Motor neuron (in vitro differentiated cells): ENCODE measurements at regions not wholly inside any gene's neighbourhood (a gene's known extent, or its start where the extent isn't known, plus 50 kb on each side); places are given as distances from the start of the nearest gene placed in this dataset.
A peak's percentile ranks its signal among the peaks of the same experiment; 100 is the strongest.

Experiments
- ATAC-seq, 8 experiments: fragments of 200-7000 bp; cut with Tn5 transposase; replicated peaks in 6 of 8; 2 replicates each; pipeline ENCODE4 v1.8.0; 2021; ENCODE audit warnings: mild to moderate bottlenecking in 8 of 8, moderate library complexity in 8 of 8
- H3K27ac ChIP-seq, 2 donors: fragments of 250-450 bp; sonication (Bioruptor Pico); 2 replicates each; pipeline ENCODE4 v1.9.0; 2021; ENCODE audit warnings: antibody characterized with exemption in 2 of 2, mild to moderate bottlenecking in 2 of 2, moderate library complexity in 1 of 2
- H3K4me1 ChIP-seq, 2 donors: fragments of 250-450 bp; sonication (Bioruptor Pico); replicated peaks in 1 of 2; 2 replicates each; pipeline ENCODE4 v1.6.1; 2021; ENCODE audit warnings: antibody characterized with exemption in 2 of 2, mild to moderate bottlenecking in 2 of 2, moderate library complexity in 1 of 2
- H3K4me3 ChIP-seq, 5 donors: fragments of 250-450 bp; sonication (Bioruptor Pico); 2 replicates each; pipeline ENCODE4 v1.9.0; 2021; ENCODE audit warnings: antibody characterized with exemption in 5 of 5, mild to moderate bottlenecking in 5 of 5, moderate library complexity in 4 of 5
- WGBS, 10 experiments: fragments of 450-650 bp; shearing (Covaris generic); methylation state at CpG; one replicate each; pipeline ENCODE4 v1.0.0; 2022; 5-methylcytosine and 5-hydroxymethylcytosine counted together
- in situ Hi-C, 9 experiments: fragments of 400-800 bp; cut with MboI; loops; one replicate each; pipeline ENCODE4 v1.15.0; 2021; ENCODE audit warnings: low sequenced_read_pairs in 9 of 9, low pct_unique_long_range_greater_than_20kb in 2 of 9; ENCODE audit not compliant: unreplicated experiment in 9 of 9

- in situ Hi-C loops = no loop called here
- no peak overlapping the region for H3K4me3 ChIP-seq
- WGBS, 10 experiments = 0 to 85% (median 77%) methylated on average over 1 to 8 of the region's 8 CpGs; no CpG with 5 or more reads in 1 of the 10 experiments
- no peak overlapping the region for H3K27ac ChIP-seq
- peak in 5 of 8 experiments; percentile 33 to 84 (median 73) for ATAC-seq
- peaks cover 0 to 6% of the 10 kb centered on the region in 2 donors for H3K4me1 ChIP-seq
Measured at GRCh38 chr2:7766088-7766722, 849.0 kb downstream of the RNF144A start.

- 62 to 90% methylated on average over 7 to 8 of the region's 26 CpGs; no CpG with 5 or more reads in 8 of the 10 experiments for WGBS, 10 experiments
- in situ Hi-C loops = no loop called here
Measured at GRCh38 chr2:7766978-7767565, 849.9 kb downstream of the RNF144A start.

GRCh38 chr2:7767902-7768301 lies 850.7 kb downstream of the RNF144A start:
- H3K27ac ChIP-seq = no peak overlapping the region
- H3K4me1 ChIP-seq = peaks cover 0 to 6% of the 10 kb centered on the region in 2 donors
- 83 to 91% methylated on average over 1 to 4 of the region's 4 CpGs; no CpG with 5 or more reads in 8 of the 10 experiments for WGBS, 10 experiments
- in situ Hi-C loops = no loop called here
- no peak overlapping the region for H3K4me3 ChIP-seq
- ATAC-seq = no peak

More at GRCh38 chr2:7766978-7767565, 849.9 kb downstream of the RNF144A start:
- Histone ChIP-seq H3K4me3 (no peak overlapping the region), H3K4me1 (peaks cover 0 to 6% of the 10 kb centered on the region in 2 donors), H3K27ac (no peak overlapping the region)
- peak in 1 of 8 experiments; percentile 3 for ATAC-seq

- Histone ChIP-seq H3K27ac (no peak overlapping the region), H3K4me3 (no peak overlapping the region), H3K4me1 (no peaks in the 10 kb centered on the region)
- in situ Hi-C loops = no loop called here
- 42 to 100% (median 86%) methylated on average over 1 to 5 of the region's 5 CpGs; no CpG with 5 or more reads in 2 of the 10 experiments for WGBS, 10 experiments
- no peak for ATAC-seq
Measured at GRCh38 chr2:7771781-7772180, 854.6 kb downstream of the RNF144A start.

GRCh38 chr2:7773362-7774360 lies 856.4 kb downstream of the RNF144A start:
- no peak for ATAC-seq
- no peak overlapping the region for H3K27ac ChIP-seq
- H3K4me3 ChIP-seq = no peak overlapping the region
- H3K4me1 ChIP-seq = no peaks in the 10 kb centered on the region
- 45 to 97% (median 76%) methylated on average over 1 to 11 of the region's 12 CpGs; no CpG with 5 or more reads in 1 of the 10 experiments for WGBS, 10 experiments
- in situ Hi-C loops = no loop called here

- Histone ChIP-seq H3K27ac (no peak overlapping the region), H3K4me1 (no peaks in the 10 kb centered on the region), H3K4me3 (no peak overlapping the region)
- no peak for ATAC-seq
- in situ Hi-C loops = no loop called here
- WGBS, 10 experiments = 8 to 84% (median 61%) methylated on average over 1 to 3 of the region's 3 CpGs; no CpG with 5 or more reads in 2 of the 10 experiments
Measured at GRCh38 chr2:7774481-7774880, 857.3 kb downstream of the RNF144A start.

- H3K27ac ChIP-seq = no peak overlapping the region
- no peak overlapping the region for H3K4me3 ChIP-seq
- 60 to 100% (median 80%) methylated on average over 1 to 3 of the region's 3 CpGs; no CpG with 5 or more reads in 3 of the 10 experiments for WGBS, 10 experiments
- in situ Hi-C loops = no loop called here
- H3K4me1 ChIP-seq = no peaks in the 10 kb centered on the region
- ATAC-seq = no peak
Measured at GRCh38 chr2:7777668-7778067, 860.5 kb downstream of the RNF144A start.

GRCh38 chr2:7780321-7780720 lies 863.1 kb downstream of the RNF144A start:
- Histone ChIP-seq H3K4me3 (no peak overlapping the region), H3K4me1 (no peaks in the 10 kb centered on the region), H3K27ac (no peak overlapping the region)
- in situ Hi-C loops = no loop called here
- ATAC-seq = no peak
- 23 to 100% (median 89%) methylated on average over 1 to 5 of the region's 5 CpGs for WGBS, 10 experiments

GRCh38 chr2:7785700-7786099 lies 868.5 kb downstream of the RNF144A start:
- Histone ChIP-seq H3K4me3 (no peak overlapping the region), H3K4me1 (no peaks in the 10 kb centered on the region), H3K27ac (no peak overlapping the region)
- no peak for ATAC-seq
- in situ Hi-C loops = no loop called here
- 11 to 100% (median 69%) methylated on average over 1 to 4 of the region's 4 CpGs; no CpG with 5 or more reads in 2 of the 10 experiments for WGBS, 10 experiments

GRCh38 chr2:7788736-7789135 lies 871.5 kb downstream of the RNF144A start:
- ATAC-seq = no peak
- in situ Hi-C loops = no loop called here
- no peaks in the 10 kb centered on the region for H3K4me1 ChIP-seq
- H3K27ac ChIP-seq = no peak overlapping the region
- H3K4me3 ChIP-seq = no peak overlapping the region
- WGBS, 10 experiments = 57 to 97% (median 90%) methylated on average over 4 to 8 of the region's 8 CpGs; no CpG with 5 or more reads in 3 of the 10 experiments

GRCh38 chr2:7792031-7792651 lies 874.9 kb downstream of the RNF144A start:
- H3K27ac ChIP-seq = no peak overlapping the region
- in situ Hi-C loops = no loop called here
- ATAC-seq = peak in 1 of 8 experiments; percentile 85
- 0 to 96% (median 60%) methylated on average over 1 to 5 of the region's 7 CpGs for WGBS, 10 experiments
- no peak overlapping the region for H3K4me3 ChIP-seq
- no peaks in the 10 kb centered on the region for H3K4me1 ChIP-seq

GRCh38 chr2:7795778-7796563 lies 878.8 kb downstream of the RNF144A start:
- WGBS, 10 experiments = 13 to 86% (median 40%) methylated on average over 1 to 6 of the region's 7 CpGs
- H3K4me1 ChIP-seq = no peaks in the 10 kb centered on the region
- ATAC-seq = peak in 1 of 8 experiments; percentile 44
- in situ Hi-C loops = no loop called here
- H3K4me3 ChIP-seq = no peak overlapping the region
- H3K27ac ChIP-seq = no peak overlapping the region
